ENCODE measurements at regions not wholly inside any gene's neighbourhood (a gene's known extent, or its start where the extent isn't known, plus 50 kb on each side); places are given as distances from the start of the nearest gene placed in this dataset.

GRCh38 chr5:103783669-103784068 lies 221.1 kb upstream of the NUDT12 start:
- in situ Hi-C loops (cut with MboI; ENCODE audit: low sequenced_read_pairs) (no loop called here), dilution Hi-C loops (cut with HindIII; ENCODE audit: low sequenced_read_pairs, unreplicated experiment) (no loop called here), intact Hi-C loops (cut with micrococcal nuclease) (no loop called here)
- Histone ChIP-seq H2BK20ac (ENCODE audit: low read depth, low read length) (no peak overlapping the region), H3K56ac (ENCODE audit: extremely low read depth, insufficient read depth, low read length) (no peak overlapping the region), H4K91ac (ENCODE audit: insufficient read depth, low read depth, low read length) (no peak overlapping the region), H3K9ac (ENCODE audit: low read depth, low read length) (no peak overlapping the region), H3K79me1 (ENCODE audit: low read depth in 1 of 2, low read length in 2 of 2) (no peaks in the 10 kb centered on the region), H3K27me3 (ENCODE audit: control insufficient read depth, insufficient read depth, low read length) (no peaks in the 10 kb centered on the region), H3K27ac (ENCODE audit: insufficient read depth, low read length) (no peak overlapping the region), H2BK120ac (ENCODE audit: low read depth, low read length) (no peak overlapping the region), H2AFZ (replicated peaks; ENCODE audit: low read length, poor library complexity) (no peak overlapping the region), H2BK5ac (ENCODE audit: low read depth, low read length, poor library complexity, severe bottlenecking) (no peak overlapping the region), H2AK5ac (ENCODE audit: low read depth, low read length) (no peak overlapping the region), H3K14ac (replicated peaks; ENCODE audit: low read depth, low read length) (no peak overlapping the region), H2AK9ac (replicated peaks; ENCODE audit: low read depth, low read length, poor library complexity) (no peak overlapping the region), H3K4ac (ENCODE audit: low read depth, low read length) (no peak overlapping the region), H3K9me3 (ENCODE audit: control insufficient read depth, insufficient read depth, low read length) (no peaks in the 10 kb centered on the region), H3K4me3 (ENCODE audit: insufficient read depth, low read depth, low read length) (no peak overlapping the region), H4K8ac (ENCODE audit: low read depth in 2 of 2, low read length in 2 of 2) (no peak overlapping the region), H3K9me1 (ENCODE audit: insufficient read depth, low read length) (no peaks in the 10 kb centered on the region), H4K5ac (ENCODE audit: low read depth, low read length) (no peak overlapping the region), H3K36me3 (ENCODE audit: control insufficient read depth, insufficient read depth, low read length) (no peaks in the 10 kb centered on the region), H3K18ac (ENCODE audit: low read depth, low read length) (no peak overlapping the region), H3K4me1 (ENCODE audit: control insufficient read depth, insufficient read depth, low read length) (no peaks in the 10 kb centered on the region), H4K20me1 (ENCODE audit: insufficient read depth, low read length) (no peaks in the 10 kb centered on the region), H2BK15ac (ENCODE audit: low read depth, low read length) (no peak overlapping the region), H3K4me2 (ENCODE audit: low read depth, low read length) (no peak overlapping the region), H3K23ac (ENCODE audit: low read depth, low read length) (no peak overlapping the region)
- POLR2A ChIA-PET (ENCODE audit: unreplicated experiment): no interaction called here
- CTCF ChIA-PET: interaction anchor here (0.6 kb wide), 1 partner anchor 1129 kb away, joined by 4 read pairs; no protein-coding TSS in a partner anchor
- ATAC-seq (ENCODE audit: low read depth) (no peak), DNase-seq (no peak)
- no TSS peak for BruUV-seq (replicated peaks)
- no CpG with 5 or more reads among the region's 1 CpG for WGBS, 2 experiments (ENCODE audit: extremely low coverage in 2 of 2, insufficient read length in 1 of 2)
- TF ChIP-seq CHD1 (IDR thresholded peaks at IDR 0.05; ENCODE audit: low read depth, low read length): no peak
- no peak for TF ChIP-seq ELK1 (IDR thresholded peaks at IDR 0.05; ENCODE audit: borderline replicate concordance, low read depth, low read length)
- TF ChIP-seq, protein P1, sequence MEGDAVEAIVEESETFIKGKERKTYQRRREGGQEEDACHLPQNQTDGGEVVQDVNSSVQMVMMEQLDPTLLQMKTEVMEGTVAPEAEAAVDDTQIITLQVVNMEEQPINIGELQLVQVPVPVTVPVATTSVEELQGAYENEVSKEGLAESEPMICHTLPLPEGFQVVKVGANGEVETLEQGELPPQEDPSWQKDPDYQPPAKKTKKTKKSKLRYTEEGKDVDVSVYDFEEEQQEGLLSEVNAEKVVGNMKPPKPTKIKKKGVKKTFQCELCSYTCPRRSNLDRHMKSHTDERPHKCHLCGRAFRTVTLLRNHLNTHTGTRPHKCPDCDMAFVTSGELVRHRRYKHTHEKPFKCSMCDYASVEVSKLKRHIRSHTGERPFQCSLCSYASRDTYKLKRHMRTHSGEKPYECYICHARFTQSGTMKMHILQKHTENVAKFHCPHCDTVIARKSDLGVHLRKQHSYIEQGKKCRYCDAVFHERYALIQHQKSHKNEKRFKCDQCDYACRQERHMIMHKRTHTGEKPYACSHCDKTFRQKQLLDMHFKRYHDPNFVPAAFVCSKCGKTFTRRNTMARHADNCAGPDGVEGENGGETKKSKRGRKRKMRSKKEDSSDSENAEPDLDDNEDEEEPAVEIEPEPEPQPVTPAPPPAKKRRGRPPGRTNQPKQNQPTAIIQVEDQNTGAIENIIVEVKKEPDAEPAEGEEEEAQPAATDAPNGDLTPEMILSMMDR (conservative IDR thresholded peaks at IDR 0.05; ENCODE audit: low read depth, low read length): no peak
- TF ChIP-seq MAFK (IDR thresholded peaks at IDR 0.05; ENCODE audit: low read depth, low read length): no peak
- no peak for TF ChIP-seq BHLHE40 (IDR thresholded peaks at IDR 0.05; ENCODE audit: low read depth, low read length)
- TF ChIP-seq RCOR1 (IDR thresholded peaks at IDR 0.05; ENCODE audit: insufficient replicate concordance, low read length): no peak
- no peak for TF ChIP-seq MAZ (IDR thresholded peaks at IDR 0.05; ENCODE audit: borderline replicate concordance, low read depth, low read length)
- no peak for TF ChIP-seq POLR2A (IDR thresholded peaks at IDR 0.05; ENCODE audit: low read depth, low read length)
- TF ChIP-seq CEBPB (IDR thresholded peaks at IDR 0.05; ENCODE audit: low read depth, low read length): no peak
- TF ChIP-seq SMC3 (IDR thresholded peaks at IDR 0.05; ENCODE audit: low read depth, low read length): no peak
- no peak for TF ChIP-seq FOS (IDR thresholded peaks at IDR 0.05; ENCODE audit: low read depth, low read length)
- no peak for TF ChIP-seq RFX5 (IDR thresholded peaks at IDR 0.05; ENCODE audit: low read depth, low read length)
- no peak for TF ChIP-seq MXI1 (IDR thresholded peaks at IDR 0.05; ENCODE audit: borderline replicate concordance, low read depth, low read length)

All from IMR-90 (cell line).